HEK293 (cell line): ENCODE measurements at regions not wholly inside any gene's neighbourhood (a gene's known extent, or its start where the extent isn't known, plus 50 kb on each side); places are given as distances from the start of the nearest gene placed in this dataset.

Experiments used
- CTCF ChIP-seq: fragments of 450-650 bp; formaldehyde crosslinking; IDR thresholded peaks from 2 replicates; pipeline ENCODE4 v1.5.1; 2016; ENCODE audit warnings: missing biosample characterization, missing genetic modification characterization
- ZBTB6 ChIP-seq: fragments of 450-650 bp; formaldehyde crosslinking; IDR thresholded peaks from 2 replicates; pipeline ENCODE4 v1.5.1; 2017; ENCODE audit warnings: missing biosample characterization, missing genetic modification characterization
- ZNF18 ChIP-seq: fragments of 450-650 bp; formaldehyde crosslinking; IDR thresholded peaks from 2 replicates; pipeline ENCODE4 v1.5.1; 2016; ENCODE audit warnings: missing biosample characterization, missing genetic modification characterization
- ZNF530 ChIP-seq: fragments of 450-650 bp; formaldehyde crosslinking; IDR thresholded peaks from 2 replicates; pipeline ENCODE4 v1.5.1; 2016; ENCODE audit warnings: low read depth, missing biosample characterization, missing genetic modification characterization
- ZNF76 ChIP-seq: fragments of 450-650 bp; formaldehyde crosslinking; IDR thresholded peaks from 2 replicates; pipeline ENCODE4; 2016; ENCODE audit warnings: low read depth, missing biosample characterization, missing genetic modification characterization, borderline replicate concordance
- ZNF830 ChIP-seq: fragments of 450-650 bp; IDR thresholded peaks from 2 replicates; pipeline ENCODE4 v1.5.0; 2018; ENCODE audit warnings: missing biosample characterization, missing genetic modification characterization, low read depth, mild to moderate bottlenecking, moderate library complexity

DNA sequence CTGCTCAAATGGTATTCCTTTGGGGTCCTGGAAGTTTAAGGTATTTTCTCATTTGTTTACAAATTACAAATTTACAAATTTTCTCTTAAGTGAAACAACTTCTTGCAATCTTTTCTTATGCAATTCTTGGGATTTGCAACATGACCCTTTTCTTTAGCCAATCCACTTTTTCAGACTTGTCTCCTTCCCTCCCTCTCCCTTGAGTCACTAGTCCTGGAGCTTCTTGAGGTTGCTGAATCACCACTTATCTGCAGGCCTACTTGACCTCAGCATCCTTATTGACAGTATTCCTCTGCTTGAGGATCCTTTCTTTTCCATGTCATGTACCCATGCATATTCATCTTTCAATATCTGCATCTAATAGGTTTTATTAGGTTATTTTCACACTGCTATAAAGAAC, 302.8 kb upstream of the ADAMTS5 start:
- TF ChIP-seq ZBTB6 (tag by site-specific recombination), result no peak
- no peak for TF ChIP-seq ZNF76 (tag by site-specific recombination)
- TF ChIP-seq ZNF18 (tag by site-specific recombination), result no peak
- TF ChIP-seq ZNF830, result no peak
- TF ChIP-seq CTCF (tag by site-specific recombination), result no peak
- no peak for TF ChIP-seq ZNF530
